Lower leg skin (tissue), 3 donors: ENCODE measurements at regions not wholly inside any gene's neighbourhood (a gene's known extent, or its start where the extent isn't known, plus 50 kb on each side); places are given as distances from the start of the nearest gene placed in this dataset.

Source experiments
- CTCF ChIP-seq, 3 donors: fragments of 450-650 bp; IDR thresholded peaks; one replicate each; pipeline ENCODE4 v1.5.1; 2016; ENCODE audit warnings: antibody characterized with exemption in 3 of 3, mild to moderate bottlenecking in 3 of 3, moderate library complexity in 2 of 3
- POLR2A ChIP-seq, 2 donors: fragments of 450-650 bp; IDR thresholded peaks; one replicate each; pipeline ENCODE4 v1.6.1; 2016 to 2017; ENCODE audit warnings: antibody characterized with exemption in 2 of 2, mild to moderate bottlenecking in 1 of 2, moderate library complexity in 1 of 2

- TF ChIP-seq CTCF (IDR thresholded peaks at IDR 0.05) (no peak), POLR2A (IDR thresholded peaks at IDR 0.05) (no peak)
These were observed 272.7 kb downstream of the MAF start for GRCh38 chr16:79327836-79328235.
